PC-3 (cell line): ENCODE measurements at regions not wholly inside any gene's neighbourhood (a gene's known extent, or its start where the extent isn't known, plus 50 kb on each side); places are given as distances from the start of the nearest gene placed in this dataset.

Experiments used
- CTCF ChIP-seq: fragments of 300-600 bp; sonication (generic); conservative IDR thresholded peaks from 2 replicates; pipeline ENCODE4 v1.5.1; 2017; ENCODE audit warnings: antibody characterized with exemption, low read depth, mild to moderate bottlenecking, low read length
- EZH2phosphoT487 ChIP-seq: fragments of 300-600 bp; sonication (generic); IDR thresholded peaks from 2 replicates; pipeline ENCODE4 v1.6.1; 2018; ENCODE audit warnings: mild to moderate bottlenecking, antibody characterized with exemption, low read length, borderline replicate concordance

- TF ChIP-seq EZH2phosphoT487 (no peak), CTCF (no peak)
Observed at GRCh38 chr2:186966015-186966414, 117.0 kb upstream of the ZSWIM2 start.
